HG03520 (cell line): ENCODE measurements at regions not wholly inside any gene's neighbourhood (a gene's known extent, or its start where the extent isn't known, plus 50 kb on each side); places are given as distances from the start of the nearest gene placed in this dataset.
"Not testable (repeated sequence)": the region's sequence is repeated elsewhere in the genome, so short reads cannot be mapped to it uniquely, and the experiment has no call there.

ENCODE experiments used
- ATAC-seq: cut with Tn5 transposase; IDR thresholded peaks from one replicate; pipeline ENCODE4 v1.9.1; 2021; ENCODE audit warnings: mild to moderate bottlenecking, moderate library complexity; ENCODE audit not compliant: unreplicated experiment

GRCh38 chr12:68984796-68985573, 52.0 kb upstream of the CPM start:
- ATAC-seq: no peak

DNA sequence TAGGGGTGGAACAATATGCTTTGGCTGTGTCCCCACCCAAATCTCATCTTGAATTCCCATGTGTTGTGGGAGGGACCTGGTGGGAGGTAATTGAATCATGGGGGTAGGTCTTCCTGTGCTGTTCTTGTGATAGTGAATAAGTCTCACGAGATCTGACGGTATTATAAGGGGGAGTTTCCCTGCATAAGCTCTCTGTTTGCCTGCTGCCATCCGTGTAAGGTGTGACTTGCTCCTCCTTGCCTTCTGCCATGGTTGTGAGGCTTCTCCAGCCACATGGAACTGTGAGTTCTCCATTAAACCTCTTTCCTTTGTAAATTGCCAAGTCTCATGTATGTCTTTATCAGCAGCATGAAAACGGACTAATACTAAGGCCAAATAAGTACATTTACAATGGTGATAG, 64.6 kb upstream of the CPM start:
- ATAC-seq: not testable (repeated sequence)

- ATAC-seq: no peak
Observed at GRCh38 chr12:68998041-68998440, 65.1 kb upstream of the CPM start.

DNA sequence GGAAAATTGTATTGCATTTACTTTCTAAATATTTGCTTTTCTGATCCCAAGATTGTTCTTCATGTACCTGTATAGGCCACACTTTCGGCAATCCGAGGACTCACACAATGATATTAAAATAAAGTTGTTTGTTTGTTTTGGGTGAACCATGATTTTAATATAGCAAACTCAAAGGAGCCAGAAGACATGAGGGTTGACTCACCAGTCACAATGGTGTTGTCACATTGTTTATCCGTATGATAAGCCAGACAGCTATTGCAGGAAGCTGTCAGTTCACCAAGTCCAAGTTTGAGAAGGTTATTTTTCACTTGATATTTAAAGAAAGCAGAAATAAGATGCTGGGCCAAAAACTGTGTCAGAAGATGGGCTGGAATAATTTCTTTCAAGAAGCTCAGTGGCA, 67.1 kb upstream of the CPM start:
- ATAC-seq: no peak

DNA sequence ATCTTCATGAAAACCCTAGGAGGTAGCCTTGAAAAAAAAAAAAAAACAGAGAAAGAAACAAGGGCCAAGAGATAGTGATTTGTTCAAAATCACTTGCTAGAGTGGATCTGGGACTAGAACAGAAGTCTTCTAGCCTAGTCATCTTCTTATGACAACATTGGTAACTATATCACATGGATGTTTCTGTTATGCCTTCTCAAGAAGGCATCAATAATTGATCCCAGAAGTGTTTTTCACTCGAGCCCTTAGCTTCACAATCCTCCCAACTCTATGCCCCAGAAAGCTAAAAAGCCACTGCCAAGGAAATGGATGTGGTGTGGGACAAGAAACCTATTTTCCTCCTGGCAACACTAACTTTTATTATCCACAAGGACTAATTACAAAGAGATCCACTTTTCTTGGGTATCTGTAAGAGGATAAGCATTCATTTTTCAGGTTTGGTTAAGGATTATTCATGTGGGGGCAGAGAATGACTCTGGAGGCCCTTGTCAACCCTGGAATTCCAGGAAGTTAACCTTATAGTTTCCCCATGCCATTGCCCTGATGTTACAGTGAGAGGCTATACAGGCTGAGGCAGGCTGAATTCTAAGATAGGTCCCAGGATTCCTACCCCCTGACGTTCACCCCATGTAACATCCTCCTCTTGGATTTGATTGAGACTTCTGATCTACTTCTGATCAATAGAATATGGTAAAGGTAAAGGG, 67.7 kb upstream of the CPM start:
- no peak for ATAC-seq

- ATAC-seq: no peak
Observed at GRCh38 chr12:69001251-69001650, 68.3 kb upstream of the CPM start.

- ATAC-seq: no peak
Observed at GRCh38 chr12:69002969-69003368, 70.0 kb upstream of the CPM start.

- no peak for ATAC-seq
Observed at GRCh38 chr12:69003991-69004390, 71.0 kb upstream of the CPM start.

- no peak for ATAC-seq
Observed at GRCh38 chr12:69007101-69007854, 74.3 kb upstream of the CPM start.

DNA sequence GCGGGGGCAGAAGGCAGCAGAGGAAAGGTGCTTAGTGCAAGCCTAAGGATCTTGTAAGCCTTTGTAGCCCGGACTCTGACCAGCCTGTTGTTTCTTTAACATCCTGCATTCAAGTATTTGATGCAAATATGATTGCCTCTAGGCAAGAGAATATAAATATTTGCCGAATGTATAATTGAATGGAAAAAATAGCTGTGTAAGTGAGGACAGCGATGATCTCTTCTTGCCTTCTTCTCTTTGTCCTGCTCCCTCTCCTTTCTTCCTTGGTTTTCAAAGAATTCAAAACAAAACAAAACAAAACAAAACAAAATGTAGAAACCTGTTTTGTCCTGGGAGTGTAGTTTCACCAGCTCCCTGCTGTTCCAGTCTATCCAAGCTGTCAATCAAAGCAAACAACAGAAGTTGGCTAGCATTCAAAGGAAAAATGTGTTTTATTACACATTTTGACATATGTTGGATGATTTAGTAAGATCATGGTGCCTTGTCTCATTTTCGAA, 74.9 kb upstream of the CPM start:
- ATAC-seq: no peak

GRCh38 chr12:69008520-69008919, 75.5 kb upstream of the CPM start:
- ATAC-seq: no peak

- ATAC-seq: no peak
Observed at GRCh38 chr12:69014047-69014446, 81.1 kb upstream of the CPM start.

- no peak for ATAC-seq
Observed at GRCh38 chr12:69015017-69015416, 82.0 kb upstream of the CPM start.

DNA sequence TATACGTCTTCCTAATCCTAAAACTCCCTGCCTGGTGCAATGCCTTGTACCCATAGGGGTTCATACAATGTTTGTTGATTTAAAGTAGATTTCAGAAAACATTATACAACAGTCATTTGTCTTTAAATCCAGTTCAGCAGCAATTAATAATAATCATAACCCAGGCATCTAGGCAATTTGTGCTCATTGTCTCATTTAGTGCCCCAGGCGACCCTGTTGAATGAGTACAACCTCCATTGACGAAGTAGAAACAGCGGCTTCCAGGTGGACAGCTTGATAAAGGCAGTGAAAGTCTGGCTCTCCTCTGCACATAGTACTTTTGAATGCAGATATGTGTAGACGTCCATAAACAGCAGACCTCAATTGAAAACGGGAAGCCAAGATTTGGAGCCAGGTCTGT, 82.9 kb upstream of the CPM start:
- no peak for ATAC-seq

GRCh38 chr12:69019082-69019481, 86.1 kb upstream of the CPM start:
- ATAC-seq: no peak

- ATAC-seq: no peak
Observed at GRCh38 chr12:69019910-69020309, 86.9 kb upstream of the CPM start.

- no peak for ATAC-seq
Observed at GRCh38 chr12:69022674-69023073, 89.7 kb upstream of the CPM start.

DNA sequence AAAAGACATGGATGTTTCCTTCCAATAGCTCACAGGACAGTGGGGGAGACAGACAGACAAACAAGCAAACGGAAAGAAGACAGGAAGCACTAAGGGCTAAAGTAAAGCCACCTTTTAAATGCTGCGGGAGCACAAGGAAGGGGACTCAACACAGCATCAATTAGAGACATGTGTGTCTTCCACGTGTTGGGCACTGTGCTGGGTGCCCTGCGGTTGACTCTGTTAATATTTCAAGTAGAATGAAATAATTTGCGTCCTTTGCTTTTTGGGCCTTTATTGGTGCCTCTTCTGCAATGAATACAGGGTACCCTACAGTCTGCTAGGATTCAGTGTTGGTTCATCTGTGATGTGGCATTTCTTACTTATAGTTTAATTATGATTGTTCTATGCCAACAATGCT, 90.9 kb upstream of the CPM start:
- ATAC-seq: no peak

- no peak for ATAC-seq
Observed at GRCh38 chr12:69024413-69024812, 91.4 kb upstream of the CPM start.

GRCh38 chr12:69024907-69025306, 91.9 kb upstream of the CPM start:
- no peak for ATAC-seq

DNA sequence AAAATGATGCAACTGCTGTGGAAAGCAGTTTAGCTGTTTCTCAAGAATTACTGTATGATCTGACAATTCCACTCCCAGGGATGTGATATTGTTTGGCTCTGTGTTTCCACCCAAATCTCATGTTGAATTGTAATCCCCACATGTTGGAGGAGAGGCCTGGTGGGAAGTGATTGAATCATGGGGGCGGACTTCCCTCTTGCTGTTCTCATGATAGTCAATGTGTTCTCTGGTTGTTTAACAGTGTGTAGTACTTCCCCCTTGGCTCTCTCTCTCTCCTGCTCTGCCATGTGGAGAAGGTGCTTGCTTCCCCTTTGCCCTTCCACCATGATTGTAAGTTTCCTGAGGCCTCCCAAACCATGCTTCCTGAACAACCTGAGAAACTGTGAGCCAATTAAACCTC, 93.4 kb upstream of the CPM start:
- no peak for ATAC-seq

GRCh38 chr12:69027411-69027881, 94.5 kb upstream of the CPM start:
- no peak for ATAC-seq
